ENCODE measurements at regions not wholly inside any gene's neighbourhood (a gene's known extent, or its start where the extent isn't known, plus 50 kb on each side); places are given as distances from the start of the nearest gene placed in this dataset.
A peak's percentile ranks its signal among the peaks of the same experiment; 100 is the strongest.

GRCh38 chr5:82813861-82814260 is 263.3 kb downstream of the TMEM167A start:
- ChIA-PET CTCF (no interaction called here), SMC1A (ENCODE audit: uncharacterized antibody, unreplicated experiment) (no interaction called here), RAD21 (ENCODE audit: unreplicated experiment) (interaction anchor here (0.5 kb wide), 1 partner anchor 657 kb away, joined by 3 read pairs; no protein-coding TSS in a partner anchor), POLR2A (interaction anchor here (0.9 kb wide), 1 partner anchor 265 kb away, joined by 3 read pairs; no protein-coding TSS in a partner anchor)
- Histone ChIP-seq H3K4me1 (ENCODE audit: control insufficient read depth, insufficient read depth, low read length) (no peaks in the 10 kb centered on the region; the same call in 1 of the 2 replicates), H3K4me3 (no peak overlapping the region), H3K27me3 (replicated peaks in 1 of 2; ENCODE audit: control insufficient read depth in 2 of 2, insufficient read depth in 2 of 2, low read length in 1 of 2) (no peaks in the 10 kb centered on the region), H3K79me2 (ENCODE audit: control insufficient read depth, insufficient read depth, low read length) (no peaks in the 10 kb centered on the region), H3K9ac (ENCODE audit: control insufficient read depth, insufficient read depth, low read length) (no peak overlapping the region), H3K9me3 (replicated peaks; ENCODE audit: control insufficient read depth, insufficient read depth, low read length) (peaks cover 2% of the 10 kb centered on the region; the same call in 2 of the 3 replicates), H4K20me1 (ENCODE audit: control insufficient read depth, insufficient read depth) (no peaks in the 10 kb centered on the region), H3K27ac (ENCODE audit: control insufficient read depth, insufficient read depth) (no peak overlapping the region), H3K4me2 (ENCODE audit: control insufficient read depth, insufficient read depth) (no peak overlapping the region), H2AFZ (ENCODE audit: control insufficient read depth, low read depth, low read length) (no peak overlapping the region), H3K36me3 (ENCODE audit: control insufficient read depth in 2 of 2, insufficient read depth in 2 of 2, low read length in 1 of 2) (no peaks in the 10 kb centered on the region)
- no peak for FAIRE-seq
- 67% methylated on average over 4 of the region's 4 CpGs for WGBS (ENCODE audit: insufficient coverage, insufficient replicate concordance, low lambda C conversion rate, missing lambda C conversion rate)
- intact Hi-C loops (cut with micrococcal nuclease; ENCODE audit: unreplicated experiment), result loop anchor here (10.0 kb wide), 1 partner anchor 611 kb away; no protein-coding TSS in a partner anchor
- in situ Hi-C loops (cut with MboI), result no loop called here
- TF ChIP-seq SREBF1 (IDR thresholded peaks at IDR 0.05; ENCODE audit: low read length) (no peak), MEF2B (IDR thresholded peaks at IDR 0.05; ENCODE audit: partially characterized antibody, poor library complexity, severe bottlenecking) (peak; percentile 28)
- DNase-seq (ENCODE audit: low read depth, low spot score), result no peak
- peak; percentile 22; the same call in 2 of the 3 replicates for ATAC-seq
- no TSS peak for BruUV-seq (replicated peaks)

DNA sequence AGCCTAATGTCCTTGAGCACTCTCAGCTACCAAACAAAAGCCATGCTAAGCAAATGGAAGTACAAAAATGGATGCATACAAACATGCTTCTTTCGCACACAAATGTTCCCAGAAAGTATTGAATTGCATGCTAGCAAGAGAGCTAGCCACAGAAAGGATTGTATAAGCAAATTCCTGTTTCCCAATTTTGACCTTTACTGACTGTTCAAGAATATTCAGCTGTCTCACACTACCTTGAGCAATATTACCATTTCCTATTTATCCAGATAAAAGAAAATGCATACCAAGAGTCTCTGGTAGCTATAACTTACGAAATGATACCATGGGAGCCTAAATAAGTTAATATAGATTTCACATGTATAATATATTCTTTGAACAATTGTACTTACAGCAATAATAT is 264.6 kb downstream of the TMEM167A start:
- no TSS peak for BruUV-seq (replicated peaks)
- TF ChIP-seq USF2 (IDR thresholded peaks at IDR 0.05; ENCODE audit: borderline replicate concordance, low read depth, low read length), result no peak
- TF ChIP-seq STAT3 (IDR thresholded peaks at IDR 0.05; ENCODE audit: low read depth, low read length), result no peak
- TF ChIP-seq RBBP5 (conservative IDR thresholded peaks at IDR 0.05), result no peak
- TF ChIP-seq NRF1 (conservative IDR thresholded peaks at IDR 0.05; ENCODE audit: low read depth, low read length), result no peak
- no peak for TF ChIP-seq HDAC6 (IDR thresholded peaks at IDR 0.05; ENCODE audit: unreplicated experiment)
- TF ChIP-seq CREB1 (IDR thresholded peaks at IDR 0.05; ENCODE audit: low read depth), result no peak
- no peak for TF ChIP-seq CEBPZ (IDR thresholded peaks at IDR 0.05; ENCODE audit: low read depth, low read length)
- in situ Hi-C loops (cut with MboI) (no loop called here), intact Hi-C loops (cut with micrococcal nuclease; ENCODE audit: unreplicated experiment) (loop anchor here (10.0 kb wide), 1 partner anchor 612 kb away; no protein-coding TSS in a partner anchor)
- Histone ChIP-seq H2AFZ (ENCODE audit: control insufficient read depth, low read depth, low read length) (no peak overlapping the region), H3K4me1 (ENCODE audit: control insufficient read depth, insufficient read depth, low read length) (no peaks in the 10 kb centered on the region; the same call in 1 of the 2 replicates), H3K27me3 (replicated peaks in 1 of 2; ENCODE audit: control insufficient read depth in 2 of 2, insufficient read depth in 2 of 2, low read length in 1 of 2) (no peaks in the 10 kb centered on the region), H3K4me3 (no peak overlapping the region), H3K36me3 (ENCODE audit: control insufficient read depth in 2 of 2, insufficient read depth in 2 of 2, low read length in 1 of 2) (no peaks in the 10 kb centered on the region), H3K9me3 (replicated peaks; ENCODE audit: control insufficient read depth, insufficient read depth, low read length) (peaks cover 3% of the 10 kb centered on the region; the same call in 2 of the 3 replicates), H3K27ac (ENCODE audit: control insufficient read depth, insufficient read depth) (no peak overlapping the region), H3K79me2 (ENCODE audit: control insufficient read depth, insufficient read depth, low read length) (no peaks in the 10 kb centered on the region), H3K9ac (ENCODE audit: control insufficient read depth, insufficient read depth, low read length) (no peak overlapping the region), H3K4me2 (ENCODE audit: control insufficient read depth, insufficient read depth) (no peak overlapping the region), H4K20me1 (ENCODE audit: control insufficient read depth, insufficient read depth) (no peaks in the 10 kb centered on the region)
- POLR2A ChIA-PET, result interaction anchor here (0.6 kb wide), 2 partner anchors 16 to 457 kb away, joined by 3 to 5 read pairs; no protein-coding TSS in a partner anchor
- FAIRE-seq, result no peak
- WGBS (ENCODE audit: insufficient coverage, insufficient replicate concordance, low lambda C conversion rate, missing lambda C conversion rate), result 74% methylated on average over 2 of the region's 2 CpGs
- CTCF ChIA-PET, result interaction anchor here (0.9 to 1.5 kb wide), 3 partner anchors 8 to 36 kb away, joined by 3 to 8 read pairs (median 3); no protein-coding TSS in a partner anchor
- SMC1A ChIA-PET (ENCODE audit: uncharacterized antibody, unreplicated experiment), result interaction anchor here (0.6 to 1.0 kb wide), 2 partner anchors 13 to 583 kb away, joined by 3 read pairs; no protein-coding TSS in a partner anchor
- DNase-seq (ENCODE audit: low read depth, low spot score), result no peak
- RAD21 ChIA-PET (ENCODE audit: unreplicated experiment), result interaction anchor here (1.5 to 1.6 kb wide), 2 partner anchors 9 to 10 kb away, joined by 4 to 8 read pairs; no protein-coding TSS in a partner anchor
- no peak for ATAC-seq

All from GM12878 (cell line).